ENCODE measurements at regions not wholly inside any gene's neighbourhood (a gene's known extent, or its start where the extent isn't known, plus 50 kb on each side); places are given as distances from the start of the nearest gene placed in this dataset.

- TF ChIP-seq ZNF574 (CRISPR knock-in tag; IDR thresholded peaks at IDR 0.05) (no peak), SRSF1 (optimal IDR thresholded peaks at IDR 0.05; ENCODE audit: low read depth, low read length) (no peak), FUBP1 (CRISPR knock-in tag; IDR thresholded peaks at IDR 0.05; ENCODE audit: borderline replicate concordance) (no peak), TOE1 (CRISPR knock-in tag; IDR thresholded peaks at IDR 0.05) (no peak), U2AF1 (optimal IDR thresholded peaks at IDR 0.05; ENCODE audit: low read depth, low read length) (no peak)
Measured at GRCh38 chr1:221451741-221452140, 290.1 kb downstream of the DUSP10 start (continued).

DNA sequence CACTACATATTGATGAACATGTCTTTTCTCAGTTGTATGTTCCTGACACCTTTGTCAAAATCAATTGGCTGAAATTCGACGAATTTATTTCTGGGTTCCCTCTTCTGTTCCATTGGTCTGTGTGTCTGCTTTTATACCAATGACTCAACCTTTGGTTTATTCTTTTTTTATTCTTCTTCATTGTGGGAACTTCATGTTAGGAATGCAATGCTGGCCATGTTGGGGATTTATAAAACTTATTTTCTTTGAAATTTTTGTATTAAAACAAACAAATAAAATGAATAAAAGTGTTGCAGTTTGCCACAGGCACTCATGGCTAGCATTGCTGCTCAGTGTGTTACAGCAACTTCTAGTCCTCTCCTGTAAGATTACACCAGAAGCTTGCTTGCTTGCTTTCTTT lies 287.8 kb downstream of the DUSP10 start:
- in situ Hi-C loops (cut with HindIII; ENCODE audit: extremely low pct_ligation_motif_present, low pct_unique_long_range_greater_than_20kb), result no loop called here
- BruUV-seq (replicated peaks), result no TSS peak
- TF ChIP-seq, protein P1, sequence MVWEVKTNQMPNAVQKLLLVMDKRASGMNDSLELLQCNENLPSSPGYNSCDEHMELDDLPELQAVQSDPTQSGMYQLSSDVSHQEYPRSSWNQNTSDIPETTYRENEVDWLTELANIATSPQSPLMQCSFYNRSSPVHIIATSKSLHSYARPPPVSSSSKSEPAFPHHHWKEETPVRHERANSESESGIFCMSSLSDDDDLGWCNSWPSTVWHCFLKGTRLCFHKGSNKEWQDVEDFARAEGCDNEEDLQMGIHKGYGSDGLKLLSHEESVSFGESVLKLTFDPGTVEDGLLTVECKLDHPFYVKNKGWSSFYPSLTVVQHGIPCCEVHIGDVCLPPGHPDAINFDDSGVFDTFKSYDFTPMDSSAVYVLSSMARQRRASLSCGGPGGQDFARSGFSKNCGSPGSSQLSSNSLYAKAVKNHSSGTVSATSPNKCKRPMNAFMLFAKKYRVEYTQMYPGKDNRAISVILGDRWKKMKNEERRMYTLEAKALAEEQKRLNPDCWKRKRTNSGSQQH (CRISPR knock-in tag; IDR thresholded peaks at IDR 0.05; ENCODE audit: low read depth), result no peak
- TF ChIP-seq ZNF678 (CRISPR knock-in tag; IDR thresholded peaks at IDR 0.05) (no peak), CREB1 (IDR thresholded peaks at IDR 0.05) (no peak), CREB1 (CRISPR knock-in tag; IDR thresholded peaks at IDR 0.05) (no peak), NFYC (CRISPR knock-in tag; IDR thresholded peaks at IDR 0.05) (no peak), JUN (CRISPR knock-in tag; IDR thresholded peaks at IDR 0.05) (no peak), HOXA9 (CRISPR knock-in tag; IDR thresholded peaks at IDR 0.05; ENCODE audit: borderline replicate concordance) (no peak), MYPOP (CRISPR knock-in tag; IDR thresholded peaks at IDR 0.05) (no peak), MTA1 (CRISPR knock-in tag; IDR thresholded peaks at IDR 0.05; ENCODE audit: borderline replicate concordance) (no peak), MXI1 (IDR thresholded peaks at IDR 0.05; ENCODE audit: borderline replicate concordance, low read depth, low read length) (no peak)
- TF ChIP-seq, protein P2, sequence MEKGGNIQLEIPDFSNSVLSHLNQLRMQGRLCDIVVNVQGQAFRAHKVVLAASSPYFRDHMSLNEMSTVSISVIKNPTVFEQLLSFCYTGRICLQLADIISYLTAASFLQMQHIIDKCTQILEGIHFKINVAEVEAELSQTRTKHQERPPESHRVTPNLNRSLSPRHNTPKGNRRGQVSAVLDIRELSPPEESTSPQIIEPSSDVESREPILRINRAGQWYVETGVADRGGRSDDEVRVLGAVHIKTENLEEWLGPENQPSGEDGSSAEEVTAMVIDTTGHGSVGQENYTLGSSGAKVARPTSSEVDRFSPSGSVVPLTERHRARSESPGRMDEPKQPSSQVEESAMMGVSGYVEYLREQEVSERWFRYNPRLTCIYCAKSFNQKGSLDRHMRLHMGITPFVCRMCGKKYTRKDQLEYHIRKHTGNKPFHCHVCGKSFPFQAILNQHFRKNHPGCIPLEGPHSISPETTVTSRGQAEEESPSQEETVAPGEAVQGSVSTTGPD (CRISPR knock-in tag; IDR thresholded peaks at IDR 0.05), result no peak

More for the DNA sequence above, 287.8 kb downstream of the DUSP10 start:
- H3K9me3 ChIP-seq (ENCODE audit: low read length), result no peaks in the 10 kb centered on the region; the same call in 1 of the 2 replicates
- no peaks in the 10 kb centered on the region for H4K20me1 ChIP-seq (ENCODE audit: insufficient read depth, low read length)
- H3K36me3 ChIP-seq (replicated peaks in 1 of 2; ENCODE audit: control insufficient read depth in 1 of 2, insufficient read depth in 2 of 2, low read length in 2 of 2), result no peaks in the 10 kb centered on the region
- no peak for FAIRE-seq
- intact Hi-C loops (cut with micrococcal nuclease; ENCODE audit: unreplicated experiment), result no loop called here
- no peak for DNase-seq (ENCODE audit: low spot score)
- H3K4me2 ChIP-seq (ENCODE audit: low read depth, low read length), result no peak overlapping the region
- no peaks in the 10 kb centered on the region; a peak in 1 of 5 replicates for H3K27me3 ChIP-seq (ENCODE audit: control insufficient read depth in 1 of 2, insufficient read depth in 2 of 2, low read length in 2 of 2)
- no peak overlapping the region for H3K4me3 ChIP-seq (replicated peaks in 1 of 3; ENCODE audit: insufficient read depth in 1 of 3, low read depth in 2 of 3, low read length in 3 of 3)
- no peaks in the 10 kb centered on the region for H3K79me2 ChIP-seq (ENCODE audit: insufficient read depth, low read length)
- WGBS (ENCODE audit: low lambda C conversion rate), result 0% methylated on average over 2 of the region's 2 CpGs
- no peak for ATAC-seq
- H2AFZ ChIP-seq (ENCODE audit: low read length), result no peak overlapping the region
- ChIA-PET CTCF (ENCODE audit: low intra/inter-chr PET ratio, low total read pairs) (no interaction called here), POLR2A (no interaction called here)
- no peaks in the 10 kb centered on the region for H3K4me1 ChIP-seq (ENCODE audit: insufficient read depth, low read length)
- no peak overlapping the region for H3K27ac ChIP-seq (ENCODE audit: extremely low read length, insufficient read depth, low read length)
- no peak overlapping the region for H3K9ac ChIP-seq (ENCODE audit: insufficient read depth, low read depth, low read length)

Data from HepG2 (cell line).